BE2C (cell line): ENCODE measurements at regions not wholly inside any gene's neighbourhood (a gene's known extent, or its start where the extent isn't known, plus 50 kb on each side); places are given as distances from the start of the nearest gene placed in this dataset.

Experiments used
- DNase-seq: peaks from one replicate; pipeline ENCODE4 v3.0.0-alpha.2; 2020
- H3K27me3 ChIP-seq: fragments of 250-450 bp; sonication (Bioruptor Pico); 2 replicates; pipeline ENCODE4 v1.5.1; 2020; ENCODE audit warnings: mild to moderate bottlenecking
- H3K36me3 ChIP-seq: fragments of 250-450 bp; sonication (Bioruptor Pico); 2 replicates; pipeline ENCODE4 v1.5.1; 2020; ENCODE audit warnings: mild to moderate bottlenecking
- H3K4me1 ChIP-seq: fragments of 250-450 bp; sonication (Bioruptor Pico); 2 replicates; pipeline ENCODE4 v1.5.1; 2020
- H3K4me3 ChIP-seq: 2 replicates; pipeline ENCODE4 v1.5.1; 2011; ENCODE audit warnings: low read depth, low read length
- H3K9me3 ChIP-seq: fragments of 250-450 bp; sonication (Bioruptor Pico); 2 replicates; pipeline ENCODE4 v1.5.1; 2020
- TF ChIP-seq, protein P1 (sequence below): IDR thresholded peaks from 2 replicates; pipeline ENCODE4 v1.5.1; 2012; ENCODE audit warnings: mild to moderate bottlenecking, low read depth, low read length

DNA sequence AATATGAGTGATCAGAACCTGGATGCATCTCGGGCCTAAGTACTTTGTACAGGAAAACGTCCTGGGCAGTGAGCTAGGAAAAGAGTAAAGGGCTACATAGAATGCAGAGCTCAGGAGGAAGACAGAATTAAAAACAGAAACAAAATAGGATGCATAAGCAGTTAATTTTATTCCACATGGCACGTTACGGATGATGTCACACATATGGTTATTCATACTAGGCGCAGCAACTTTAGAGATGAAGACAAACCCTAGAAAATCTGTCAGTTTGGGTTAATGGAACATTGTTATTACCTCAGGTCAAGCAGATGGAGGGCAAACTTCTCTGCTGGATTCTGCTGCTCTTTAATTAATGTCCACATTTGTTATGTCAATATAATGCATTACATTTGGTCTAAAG lies 445.4 kb downstream of the ANXA1 start:
- H3K4me3 ChIP-seq, result no peak overlapping the region
- no peaks in the 10 kb centered on the region for H3K9me3 ChIP-seq
- no peak for DNase-seq
- TF ChIP-seq, protein P1, sequence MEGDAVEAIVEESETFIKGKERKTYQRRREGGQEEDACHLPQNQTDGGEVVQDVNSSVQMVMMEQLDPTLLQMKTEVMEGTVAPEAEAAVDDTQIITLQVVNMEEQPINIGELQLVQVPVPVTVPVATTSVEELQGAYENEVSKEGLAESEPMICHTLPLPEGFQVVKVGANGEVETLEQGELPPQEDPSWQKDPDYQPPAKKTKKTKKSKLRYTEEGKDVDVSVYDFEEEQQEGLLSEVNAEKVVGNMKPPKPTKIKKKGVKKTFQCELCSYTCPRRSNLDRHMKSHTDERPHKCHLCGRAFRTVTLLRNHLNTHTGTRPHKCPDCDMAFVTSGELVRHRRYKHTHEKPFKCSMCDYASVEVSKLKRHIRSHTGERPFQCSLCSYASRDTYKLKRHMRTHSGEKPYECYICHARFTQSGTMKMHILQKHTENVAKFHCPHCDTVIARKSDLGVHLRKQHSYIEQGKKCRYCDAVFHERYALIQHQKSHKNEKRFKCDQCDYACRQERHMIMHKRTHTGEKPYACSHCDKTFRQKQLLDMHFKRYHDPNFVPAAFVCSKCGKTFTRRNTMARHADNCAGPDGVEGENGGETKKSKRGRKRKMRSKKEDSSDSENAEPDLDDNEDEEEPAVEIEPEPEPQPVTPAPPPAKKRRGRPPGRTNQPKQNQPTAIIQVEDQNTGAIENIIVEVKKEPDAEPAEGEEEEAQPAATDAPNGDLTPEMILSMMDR, result no peak
- no peaks in the 10 kb centered on the region for H3K27me3 ChIP-seq
- no peaks in the 10 kb centered on the region for H3K36me3 ChIP-seq
- H3K4me1 ChIP-seq, result no peaks in the 10 kb centered on the region

DNA sequence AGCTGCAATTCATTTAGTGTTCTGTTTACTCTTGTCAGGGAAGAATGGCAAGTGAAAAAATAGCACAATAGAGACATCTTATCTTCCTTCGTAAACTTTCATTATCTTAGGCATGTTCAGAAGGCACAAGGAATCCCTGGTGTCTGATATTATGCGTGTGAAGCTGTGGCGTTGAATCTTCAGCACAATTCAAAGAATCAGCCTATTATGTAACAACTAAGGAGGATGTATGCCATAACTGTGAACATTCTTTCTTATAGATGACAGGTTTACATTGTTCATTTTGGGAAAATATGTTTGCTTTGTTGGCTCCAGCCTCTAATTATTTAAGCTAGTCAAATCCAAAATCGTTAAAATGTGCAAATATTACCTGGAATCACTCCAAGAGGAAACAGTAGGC lies 446.1 kb downstream of the ANXA1 start:
- H3K9me3 ChIP-seq, result no peaks in the 10 kb centered on the region
- no peaks in the 10 kb centered on the region for H3K4me1 ChIP-seq
- TF ChIP-seq, protein P1, result no peak
- H3K27me3 ChIP-seq, result no peaks in the 10 kb centered on the region
- DNase-seq, result no peak
- no peak overlapping the region for H3K4me3 ChIP-seq
- H3K36me3 ChIP-seq, result no peaks in the 10 kb centered on the region

DNA sequence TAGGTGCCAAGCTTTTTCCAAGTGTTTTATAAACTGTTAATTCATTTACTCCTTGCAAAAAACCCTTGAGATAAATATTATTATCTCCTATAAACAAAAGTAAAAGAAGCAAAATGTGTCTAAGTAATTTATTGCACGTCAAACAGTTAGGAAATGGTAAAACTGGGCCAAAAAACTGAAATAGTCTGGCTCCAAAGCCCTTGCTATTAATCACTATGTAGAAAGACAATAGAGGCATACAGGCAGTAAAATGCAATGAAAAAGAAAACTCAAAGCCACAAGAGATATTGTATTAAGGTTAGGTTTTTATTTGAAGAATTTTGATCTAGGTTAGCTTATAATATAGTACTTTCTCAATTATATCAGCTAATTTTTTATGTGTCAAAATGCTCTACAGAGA lies 457.7 kb downstream of the ANXA1 start:
- TF ChIP-seq, protein P1, result no peak
- no peak overlapping the region for H3K4me3 ChIP-seq
- DNase-seq, result no peak
- H3K36me3 ChIP-seq, result no peaks in the 10 kb centered on the region
- H3K27me3 ChIP-seq, result no peaks in the 10 kb centered on the region
- no peaks in the 10 kb centered on the region for H3K9me3 ChIP-seq
- no peaks in the 10 kb centered on the region for H3K4me1 ChIP-seq

DNA sequence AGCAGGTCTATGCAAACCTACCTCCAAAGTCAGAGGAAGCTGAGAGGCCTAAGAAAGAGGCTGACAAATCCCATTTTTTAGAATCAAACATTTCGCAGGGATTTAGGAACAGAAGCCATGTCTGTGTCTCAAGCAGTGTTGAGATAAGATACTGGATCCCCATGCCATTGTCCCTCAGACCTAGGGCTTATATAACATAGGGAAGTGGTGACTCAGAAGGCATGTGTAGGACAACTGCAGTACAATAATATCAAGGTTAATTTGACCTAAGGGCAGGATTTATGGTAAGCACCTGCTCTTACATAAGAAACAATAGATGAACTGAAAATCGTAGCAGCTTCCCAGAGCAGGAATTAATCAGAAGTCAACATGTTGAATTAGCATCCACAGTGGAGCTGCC lies 459.4 kb downstream of the ANXA1 start:
- Histone ChIP-seq H3K9me3 (no peaks in the 10 kb centered on the region), H3K4me3 (no peak overlapping the region), H3K4me1 (no peaks in the 10 kb centered on the region), H3K27me3 (no peaks in the 10 kb centered on the region), H3K36me3 (no peaks in the 10 kb centered on the region)
- TF ChIP-seq, protein P1, result no peak
- no peak for DNase-seq

DNA sequence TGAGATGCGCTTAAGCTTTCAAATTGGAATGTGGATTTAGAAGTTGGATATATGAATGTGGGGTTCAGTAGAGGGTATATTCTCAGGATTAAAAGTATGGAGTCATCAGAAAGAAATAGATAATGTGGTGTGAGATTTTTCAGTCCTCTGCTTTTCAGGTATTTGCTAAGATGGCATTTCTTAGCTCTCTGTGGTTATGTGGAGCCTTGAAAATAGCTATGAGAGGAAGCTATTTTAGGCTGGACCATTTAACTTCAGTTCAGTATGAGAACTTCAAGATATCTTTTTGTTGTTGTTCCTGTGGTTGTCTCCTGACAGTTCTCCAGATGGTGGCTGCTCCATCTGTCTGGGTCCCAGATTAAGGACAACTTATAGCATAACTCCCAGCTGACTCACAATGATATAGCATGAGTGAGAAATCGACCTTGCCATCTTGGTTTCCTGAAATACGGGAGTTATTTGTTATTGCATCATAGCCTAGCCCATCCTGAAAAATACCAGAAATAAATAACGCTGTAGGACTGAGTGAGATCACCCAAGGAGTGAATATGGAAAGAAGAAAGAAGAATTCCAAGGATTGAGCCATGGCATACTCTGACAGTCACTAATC lies 461.5 kb downstream of the ANXA1 start:
- TF ChIP-seq, protein P1, result no peak
- no peaks in the 10 kb centered on the region for H3K9me3 ChIP-seq
- H3K36me3 ChIP-seq, result no peaks in the 10 kb centered on the region
- no peak overlapping the region for H3K4me3 ChIP-seq
- H3K27me3 ChIP-seq, result no peaks in the 10 kb centered on the region
- no peak for DNase-seq
- H3K4me1 ChIP-seq, result no peaks in the 10 kb centered on the region

DNA sequence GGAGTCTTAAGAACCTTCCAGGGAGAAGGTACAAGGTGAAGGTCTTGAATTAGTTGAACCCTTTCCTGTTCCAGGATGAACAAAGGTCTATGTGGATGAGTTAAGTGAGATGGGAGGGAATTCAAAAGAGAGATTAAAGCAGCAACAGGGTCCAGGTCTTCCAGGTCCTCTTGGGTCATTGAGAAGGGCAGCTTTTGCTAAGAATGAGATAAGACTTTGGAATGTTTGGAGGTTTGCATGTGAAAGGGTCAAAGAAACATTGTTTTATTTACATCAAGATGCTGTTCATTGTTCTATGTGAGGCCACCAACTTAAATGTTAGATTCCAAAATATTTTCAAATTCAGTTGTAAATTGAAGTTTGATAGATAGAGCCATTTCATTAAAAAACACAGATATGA lies 463.9 kb downstream of the ANXA1 start:
- DNase-seq, result no peak
- Histone ChIP-seq H3K4me1 (no peaks in the 10 kb centered on the region), H3K27me3 (no peaks in the 10 kb centered on the region), H3K36me3 (no peaks in the 10 kb centered on the region), H3K4me3 (no peak overlapping the region), H3K9me3 (no peaks in the 10 kb centered on the region)
- TF ChIP-seq, protein P1, result no peak
